Left lobe of liver (tissue), 2 donors: ENCODE measurements at regions not wholly inside any gene's neighbourhood (a gene's known extent, or its start where the extent isn't known, plus 50 kb on each side); places are given as distances from the start of the nearest gene placed in this dataset.

Experiments
- ATAC-seq: fragments of 200-7000 bp; cut with Tn5 transposase; one replicate; pipeline ENCODE4 v1.9.1; 2020; ENCODE audit warnings: mild to moderate bottlenecking, moderate library complexity
- DNase-seq: peaks from one replicate; pipeline ENCODE4 v3.0.0-alpha.2; 2020; ENCODE audit warnings: low spot score
- donor health status: DM: no; HTN: no; CAD: no; lungs with moderate emphysema.
- donor health status: DM: no; HTN: yes; CAD: no.

- DNase-seq: no peak
- ATAC-seq: no peak
Observed at GRCh38 chrX:21056622-21057021, 317.6 kb upstream of the CNKSR2 start.

GRCh38 chrX:21047034-21047455 is 327.2 kb upstream of the CNKSR2 start:
- no peak for ATAC-seq
- no peak for DNase-seq

- DNase-seq: no peak
- ATAC-seq: no peak
Observed at GRCh38 chrX:21014326-21014725, 359.9 kb upstream of the CNKSR2 start.

GRCh38 chrX:21004835-21005234 is 369.4 kb upstream of the CNKSR2 start:
- DNase-seq (no peak), ATAC-seq (no peak)

GRCh38 chrX:20995829-20996228 is 378.4 kb upstream of the CNKSR2 start:
- DNase-seq (no peak), ATAC-seq (no peak)

GRCh38 chrX:20989361-20989760 is 384.9 kb upstream of the CNKSR2 start:
- ATAC-seq (no peak), DNase-seq (no peak)

GRCh38 chrX:20988804-20989203 is 385.4 kb upstream of the CNKSR2 start:
- no peak for ATAC-seq
- DNase-seq: no peak

- DNase-seq (no peak), ATAC-seq (no peak)
Observed at GRCh38 chrX:20988118-20988517, 386.1 kb upstream of the CNKSR2 start.

GRCh38 chrX:20980426-20980825 is 393.8 kb upstream of the CNKSR2 start:
- DNase-seq (no peak), ATAC-seq (no peak)

- ATAC-seq (no peak), DNase-seq (no peak)
Observed at GRCh38 chrX:20974326-20974725, 399.9 kb upstream of the CNKSR2 start.

- ATAC-seq: no peak
- DNase-seq: no peak
Observed at GRCh38 chrX:20973038-20973437, 401.2 kb upstream of the CNKSR2 start.

GRCh38 chrX:20971250-20971649 is 403.0 kb upstream of the CNKSR2 start:
- ATAC-seq (no peak), DNase-seq (no peak)

GRCh38 chrX:20969565-20969964 is 404.7 kb upstream of the CNKSR2 start:
- DNase-seq (no peak), ATAC-seq (no peak)

GRCh38 chrX:20968996-20969395 is 405.2 kb upstream of the CNKSR2 start:
- ATAC-seq: no peak
- no peak for DNase-seq

GRCh38 chrX:20967725-20968124 is 406.5 kb upstream of the CNKSR2 start:
- no peak for DNase-seq
- ATAC-seq: peak; percentile 57

GRCh38 chrX:20965270-20966044 is 408.8 kb upstream of the CNKSR2 start:
- DNase-seq (no peak), ATAC-seq (no peak)

- ATAC-seq (no peak), DNase-seq (no peak)
Observed at GRCh38 chrX:20954014-20954413, 420.2 kb upstream of the CNKSR2 start.

- DNase-seq (no peak), ATAC-seq (no peak)
Observed at GRCh38 chrX:20952180-20952579, 422.0 kb upstream of the CNKSR2 start.

- DNase-seq (no peak), ATAC-seq (no peak)
Observed at GRCh38 chrX:20951016-20951810, 423.0 kb upstream of the CNKSR2 start.

GRCh38 chrX:20947411-20947912 is 426.8 kb upstream of the CNKSR2 start:
- no peak for DNase-seq
- no peak for ATAC-seq

- ATAC-seq (no peak), DNase-seq (no peak)
Observed at GRCh38 chrX:20913760-20914159, 460.5 kb upstream of the CNKSR2 start.

GRCh38 chrX:20906571-20906970 is 467.6 kb upstream of the CNKSR2 start:
- no peak for DNase-seq
- no peak for ATAC-seq
